ENCODE measurements at regions not wholly inside any gene's neighbourhood (a gene's known extent, or its start where the extent isn't known, plus 50 kb on each side); places are given as distances from the start of the nearest gene placed in this dataset.

GRCh38 chr6:119950681-119951080 lies 601.1 kb upstream of the MAN1A1 start:
- H3K27ac ChIP-seq: no peak overlapping the region
- TF ChIP-seq CTCF (IDR thresholded peaks at IDR 0.05) (no peak), POLR2A (IDR thresholded peaks at IDR 0.05) (no peak)

GRCh38 chr6:119942078-119942752 lies 592.7 kb upstream of the MAN1A1 start:
- Histone ChIP-seq H3K4me3 (no peak overlapping the region), H3K4me1 (no peaks in the 10 kb centered on the region), H3K36me3 (no peaks in the 10 kb centered on the region), H3K27me3 (no peaks in the 10 kb centered on the region), H3K27ac (no peak overlapping the region), H3K9me3 (peaks cover 0 to 9% (median 0%) of the 10 kb centered on the region in 12 donors)
- ATAC-seq (no peak), DNase-seq (no peak)
- no peak for TF ChIP-seq POLR2A (IDR thresholded peaks at IDR 0.05)
- no peak for TF ChIP-seq CTCF (IDR thresholded peaks at IDR 0.05)
- WGBS, 4 donors: 78 to 85% (median 80%) methylated on average over 3 of the region's 3 CpGs
- intact Hi-C loops (cut with DNase I): no loop called here

More at GRCh38 chr6:119950681-119951080, 601.1 kb upstream of the MAN1A1 start:
- ATAC-seq (no peak), DNase-seq (no peak)
- Histone ChIP-seq H3K27me3 (no peaks in the 10 kb centered on the region), H3K4me1 (no peaks in the 10 kb centered on the region), H3K36me3 (no peaks in the 10 kb centered on the region), H3K9me3 (peaks cover 0 to 9% (median 0%) of the 10 kb centered on the region in 12 donors), H3K4me3 (no peak overlapping the region)
- intact Hi-C loops (cut with DNase I): no loop called here

- 36 to 53% (median 43%) methylated on average over 1 of the region's 1 CpG for WGBS, 4 donors
- Histone ChIP-seq H3K27ac (no peak overlapping the region), H3K4me1 (peaks cover 0 to 4% (median 0%) of the 10 kb centered on the region in 12 donors), H3K9me3 (peaks cover 0 to 9% (median 0%) of the 10 kb centered on the region in 12 donors), H3K27me3 (no peaks in the 10 kb centered on the region), H3K36me3 (no peaks in the 10 kb centered on the region), H3K4me3 (no peak overlapping the region)
- intact Hi-C loops (cut with DNase I): no loop called here
- no peak for TF ChIP-seq CTCF (IDR thresholded peaks at IDR 0.05)
- no peak for TF ChIP-seq POLR2A (IDR thresholded peaks at IDR 0.05)
- DNase-seq (no peak), ATAC-seq (no peak)
These were observed 589.2 kb upstream of the MAN1A1 start for GRCh38 chr6:119938752-119939151.

GRCh38 chr6:119934816-119935215 lies 585.3 kb upstream of the MAN1A1 start:
- Histone ChIP-seq H3K27me3 (no peaks in the 10 kb centered on the region), H3K27ac (no peak overlapping the region), H3K4me3 (no peak overlapping the region), H3K9me3 (peaks cover 0 to 9% (median 0%) of the 10 kb centered on the region in 12 donors), H3K4me1 (peaks cover 0 to 4% (median 0%) of the 10 kb centered on the region in 12 donors), H3K36me3 (no peaks in the 10 kb centered on the region)
- DNase-seq (no peak), ATAC-seq (no peak)
- WGBS, 4 donors: 51 to 70% (median 67%) methylated on average over 1 of the region's 1 CpG
- TF ChIP-seq CTCF (IDR thresholded peaks at IDR 0.05): no peak
- no peak for TF ChIP-seq POLR2A (IDR thresholded peaks at IDR 0.05)
- intact Hi-C loops (cut with DNase I): no loop called here

Data from heart left ventricle (tissue), 16 donors.